Esophagus (tissue), 2 donors: ENCODE measurements at regions not wholly inside any gene's neighbourhood (a gene's known extent, or its start where the extent isn't known, plus 50 kb on each side); places are given as distances from the start of the nearest gene placed in this dataset.

Experiments used
- H3K27ac ChIP-seq, 2 donors: one replicate each; pipeline ENCODE4 v1.5.1; 2013; ENCODE audit warnings: low read depth in 2 of 2, mild to moderate bottlenecking in 2 of 2, inconsistent platforms in 1 of 2, low read length in 1 of 2, moderate library complexity in 1 of 2
- H3K27me3 ChIP-seq, 2 donors: one replicate each; pipeline ENCODE4 v1.6.1; 2013; ENCODE audit warnings: low read length in 2 of 2, control low read depth in 1 of 2, mild to moderate bottlenecking in 1 of 2; ENCODE audit not compliant: insufficient read depth in 2 of 2, control insufficient read depth in 1 of 2
- H3K36me3 ChIP-seq, 2 donors: one replicate each; pipeline ENCODE4 v1.6.1; 2013; ENCODE audit warnings: low read length in 1 of 2; ENCODE audit not compliant: control insufficient read depth in 2 of 2, insufficient read depth in 2 of 2
- H3K4me1 ChIP-seq, 2 donors: one replicate each; pipeline ENCODE4 v1.6.1; 2013; ENCODE audit warnings: low read length in 1 of 2; ENCODE audit not compliant: control insufficient read depth in 2 of 2, insufficient read depth in 2 of 2
- H3K4me3 ChIP-seq, 2 donors: one replicate each; pipeline ENCODE4 v1.5.1; 2013; ENCODE audit warnings: low read length in 2 of 2, mild to moderate bottlenecking in 2 of 2, low read depth in 1 of 2, moderate library complexity in 1 of 2
- H3K9me3 ChIP-seq, 2 donors: one replicate each; pipeline ENCODE4 v1.6.1; 2013; ENCODE audit warnings: mild to moderate bottlenecking in 2 of 2, low read depth in 1 of 2, low read length in 1 of 2, moderate library complexity in 1 of 2; ENCODE audit not compliant: control insufficient read depth in 2 of 2, insufficient read depth in 1 of 2
- WGBS, 2 donors: extraction: QIAGEN DNeasy Blood & Tissue Kit; methylation state at CpG; one replicate each; pipeline ENCODE4 v1.1.7; 2013; 5-methylcytosine and 5-hydroxymethylcytosine counted together
- donor health status: healthy with polysubstance abuse.
- donor health status: Bipolar disorder and iron deficiency.

DNA sequence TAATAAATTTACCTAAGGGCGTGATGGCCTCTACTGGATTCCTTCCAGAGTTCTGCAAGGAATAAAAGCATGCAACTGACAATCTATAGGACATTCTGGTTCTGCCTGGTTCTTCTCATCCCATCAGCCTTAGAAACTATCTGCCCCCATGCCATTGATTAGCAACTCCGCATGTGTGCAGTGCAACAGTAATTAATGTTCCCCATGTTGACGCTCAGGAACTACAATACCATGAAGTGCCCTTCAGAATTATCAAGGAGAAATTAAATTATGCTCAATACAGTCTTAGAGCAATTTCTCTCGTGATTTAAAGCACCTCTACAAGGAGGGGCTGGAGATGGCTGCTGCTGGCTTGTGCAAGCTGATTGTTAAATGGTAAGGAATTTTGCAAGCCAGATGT, 61.7 kb upstream of the MAP4K3 start:
- no peak overlapping the region for H3K27ac ChIP-seq
- no peaks in the 10 kb centered on the region for H3K9me3 ChIP-seq
- no peak overlapping the region for H3K4me3 ChIP-seq
- H3K27me3 ChIP-seq: no peaks in the 10 kb centered on the region
- H3K4me1 ChIP-seq: no peaks in the 10 kb centered on the region
- no peaks in the 10 kb centered on the region for H3K36me3 ChIP-seq
- 93 to 94% methylated on average over 4 of the region's 4 CpGs for whole genome bisulfite sequencing, 2 donors

DNA sequence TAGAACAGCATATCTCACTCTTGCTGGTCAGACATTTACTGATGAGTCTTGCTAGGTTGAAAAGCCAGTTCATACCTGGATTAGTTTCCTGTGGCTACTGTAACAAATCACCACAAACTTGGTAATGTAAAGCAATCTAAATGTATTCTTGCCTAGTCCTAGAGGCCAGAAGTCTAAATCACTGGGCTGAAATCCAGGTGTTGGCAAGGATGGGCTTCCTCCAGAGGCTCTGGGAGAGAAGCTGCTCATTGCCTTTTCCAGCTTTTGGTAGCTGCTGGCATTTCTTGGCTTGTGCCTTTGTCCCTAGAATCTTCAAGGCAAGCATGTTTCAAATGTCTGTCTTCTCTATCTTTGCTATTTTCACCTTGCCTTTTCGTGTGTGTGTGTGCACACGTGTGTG, 62.3 kb upstream of the MAP4K3 start:
- Histone ChIP-seq H3K27ac (no peak overlapping the region), H3K27me3 (no peaks in the 10 kb centered on the region), H3K4me1 (no peaks in the 10 kb centered on the region), H3K4me3 (no peak overlapping the region), H3K36me3 (no peaks in the 10 kb centered on the region), H3K9me3 (no peaks in the 10 kb centered on the region)
- 74 to 75% methylated on average over 2 of the region's 2 CpGs for WGBS, 2 donors

GRCh38 chr2:39501412-39501811, 64.3 kb upstream of the MAP4K3 start:
- H3K9me3 ChIP-seq: no peaks in the 10 kb centered on the region
- 93 to 100% methylated on average over 1 of the region's 1 CpG for WGBS, 2 donors

DNA sequence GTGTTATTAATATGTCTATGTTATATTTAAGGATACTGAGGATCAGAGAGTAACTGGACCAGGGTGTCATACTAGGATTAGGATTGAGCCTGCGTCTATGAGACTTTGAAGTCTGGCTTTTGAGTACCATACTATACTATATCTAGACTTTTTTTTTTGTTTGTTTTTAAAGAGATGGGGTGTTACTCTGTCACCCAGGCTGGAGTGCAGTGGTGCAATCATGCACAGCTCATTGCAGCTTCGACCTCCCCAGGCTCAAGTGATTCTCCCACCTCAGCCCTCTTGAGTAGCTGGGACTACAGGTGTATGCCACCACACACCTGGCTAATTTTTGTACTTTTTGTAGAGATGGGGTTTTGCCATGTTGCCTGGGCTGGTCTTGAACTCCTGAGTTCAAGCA, 66.2 kb upstream of the MAP4K3 start:
- Histone ChIP-seq H3K27ac (no peak overlapping the region), H3K9me3 (no peaks in the 10 kb centered on the region), H3K4me1 (no peaks in the 10 kb centered on the region), H3K36me3 (no peaks in the 10 kb centered on the region), H3K4me3 (no peak overlapping the region), H3K27me3 (no peaks in the 10 kb centered on the region)
- 88 to 92% methylated on average over 2 of the region's 2 CpGs for WGBS, 2 donors

More at GRCh38 chr2:39501412-39501811, 64.3 kb upstream of the MAP4K3 start:
- Histone ChIP-seq H3K4me1 (no peaks in the 10 kb centered on the region), H3K4me3 (no peak overlapping the region), H3K27me3 (no peaks in the 10 kb centered on the region), H3K27ac (no peak overlapping the region), H3K36me3 (no peaks in the 10 kb centered on the region)

DNA sequence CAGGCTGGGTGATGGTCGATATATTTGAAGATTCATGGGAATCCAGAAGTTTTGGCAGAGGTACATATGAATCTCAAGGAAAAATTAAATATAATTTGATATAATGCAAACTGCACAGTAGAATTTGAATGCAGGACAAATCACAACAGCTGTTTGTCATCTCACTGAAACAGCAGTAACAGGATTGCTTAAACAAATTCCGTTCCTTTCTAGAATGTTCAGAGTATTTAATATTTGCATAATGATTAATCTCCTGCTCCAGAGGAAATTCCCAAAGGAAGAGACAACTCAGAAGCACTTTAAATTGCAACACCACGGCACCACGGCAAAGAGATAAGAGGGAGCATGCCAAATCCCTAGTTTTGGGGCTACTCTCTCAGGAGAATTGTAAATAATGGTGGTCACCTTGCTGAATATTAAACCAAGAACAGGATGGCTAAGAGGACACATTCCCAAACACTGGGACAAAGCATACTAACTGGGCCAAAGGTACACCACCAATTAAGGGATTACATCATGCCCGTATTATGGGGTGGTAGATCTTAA, 67.8 kb upstream of the MAP4K3 start:
- Histone ChIP-seq H3K27ac (peak overlapping the region in 1 of 2 donors; percentile 23), H3K9me3 (no peaks in the 10 kb centered on the region), H3K36me3 (no peaks in the 10 kb centered on the region), H3K27me3 (no peaks in the 10 kb centered on the region), H3K4me3 (no peak overlapping the region), H3K4me1 (no peaks in the 10 kb centered on the region)
- 42 to 47% methylated on average over 5 of the region's 5 CpGs for WGBS, 2 donors

- no peaks in the 10 kb centered on the region for H3K9me3 ChIP-seq
- H3K27me3 ChIP-seq: no peaks in the 10 kb centered on the region
- no peaks in the 10 kb centered on the region for H3K36me3 ChIP-seq
- WGBS, 2 donors: 62 to 90% methylated on average over 2 of the region's 2 CpGs
- no peak overlapping the region for H3K27ac ChIP-seq
- H3K4me3 ChIP-seq: no peak overlapping the region
- no peaks in the 10 kb centered on the region for H3K4me1 ChIP-seq
These were observed 69.1 kb upstream of the MAP4K3 start for GRCh38 chr2:39506215-39506614.

- no peaks in the 10 kb centered on the region for H3K36me3 ChIP-seq
- H3K9me3 ChIP-seq: no peaks in the 10 kb centered on the region
- no peaks in the 10 kb centered on the region for H3K27me3 ChIP-seq
- H3K27ac ChIP-seq: no peak overlapping the region
- H3K4me3 ChIP-seq: no peak overlapping the region
- WGBS, 2 donors: 76 to 77% methylated on average over 4 of the region's 4 CpGs
- no peaks in the 10 kb centered on the region for H3K4me1 ChIP-seq
These were observed 71.1 kb upstream of the MAP4K3 start for GRCh38 chr2:39508198-39508597.

GRCh38 chr2:39510140-39510539, 73.1 kb upstream of the MAP4K3 start:
- Histone ChIP-seq H3K36me3 (no peaks in the 10 kb centered on the region), H3K9me3 (no peaks in the 10 kb centered on the region), H3K27ac (no peak overlapping the region), H3K4me3 (no peak overlapping the region), H3K27me3 (no peaks in the 10 kb centered on the region), H3K4me1 (no peaks in the 10 kb centered on the region)
- 73 to 85% methylated on average over 5 of the region's 5 CpGs for WGBS, 2 donors

GRCh38 chr2:39511219-39511604, 74.1 kb upstream of the MAP4K3 start:
- Histone ChIP-seq H3K4me1 (peaks cover 0 to 3% of the 10 kb centered on the region in 2 donors), H3K27me3 (no peaks in the 10 kb centered on the region), H3K9me3 (no peaks in the 10 kb centered on the region), H3K36me3 (no peaks in the 10 kb centered on the region), H3K27ac (peak overlapping the region in 1 of 2 donors; percentile 40), H3K4me3 (no peak overlapping the region)
- 46 to 68% methylated on average over 4 of the region's 4 CpGs for WGBS, 2 donors

- Histone ChIP-seq H3K27ac (peak overlapping the region in 1 of 2 donors; percentile 40), H3K4me1 (peaks cover 3% of the 10 kb centered on the region in 2 donors), H3K4me3 (no peak overlapping the region), H3K27me3 (no peaks in the 10 kb centered on the region), H3K36me3 (no peaks in the 10 kb centered on the region), H3K9me3 (no peaks in the 10 kb centered on the region)
- WGBS, 2 donors: 47 to 48% methylated on average over 3 of the region's 3 CpGs
These were observed 74.7 kb upstream of the MAP4K3 start for GRCh38 chr2:39511605-39512433.
